ENCODE measurements at regions not wholly inside any gene's neighbourhood (a gene's known extent, or its start where the extent isn't known, plus 50 kb on each side); places are given as distances from the start of the nearest gene placed in this dataset.

GRCh38 chr14:65290830-65291229 is 121.7 kb upstream of the FUT8 start:
- TF ChIP-seq, protein P1, sequence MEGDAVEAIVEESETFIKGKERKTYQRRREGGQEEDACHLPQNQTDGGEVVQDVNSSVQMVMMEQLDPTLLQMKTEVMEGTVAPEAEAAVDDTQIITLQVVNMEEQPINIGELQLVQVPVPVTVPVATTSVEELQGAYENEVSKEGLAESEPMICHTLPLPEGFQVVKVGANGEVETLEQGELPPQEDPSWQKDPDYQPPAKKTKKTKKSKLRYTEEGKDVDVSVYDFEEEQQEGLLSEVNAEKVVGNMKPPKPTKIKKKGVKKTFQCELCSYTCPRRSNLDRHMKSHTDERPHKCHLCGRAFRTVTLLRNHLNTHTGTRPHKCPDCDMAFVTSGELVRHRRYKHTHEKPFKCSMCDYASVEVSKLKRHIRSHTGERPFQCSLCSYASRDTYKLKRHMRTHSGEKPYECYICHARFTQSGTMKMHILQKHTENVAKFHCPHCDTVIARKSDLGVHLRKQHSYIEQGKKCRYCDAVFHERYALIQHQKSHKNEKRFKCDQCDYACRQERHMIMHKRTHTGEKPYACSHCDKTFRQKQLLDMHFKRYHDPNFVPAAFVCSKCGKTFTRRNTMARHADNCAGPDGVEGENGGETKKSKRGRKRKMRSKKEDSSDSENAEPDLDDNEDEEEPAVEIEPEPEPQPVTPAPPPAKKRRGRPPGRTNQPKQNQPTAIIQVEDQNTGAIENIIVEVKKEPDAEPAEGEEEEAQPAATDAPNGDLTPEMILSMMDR (conservative IDR thresholded peaks at IDR 0.05; ENCODE audit: low read depth in 2 of 2): no peak
- TF ChIP-seq POLR2AphosphoS5 (IDR thresholded peaks at IDR 0.05; ENCODE audit: low read depth) (no peak), EZH2phosphoT487 (IDR thresholded peaks at IDR 0.05; ENCODE audit: unreplicated experiment) (no peak)
- TF ChIP-seq, protein P2, sequence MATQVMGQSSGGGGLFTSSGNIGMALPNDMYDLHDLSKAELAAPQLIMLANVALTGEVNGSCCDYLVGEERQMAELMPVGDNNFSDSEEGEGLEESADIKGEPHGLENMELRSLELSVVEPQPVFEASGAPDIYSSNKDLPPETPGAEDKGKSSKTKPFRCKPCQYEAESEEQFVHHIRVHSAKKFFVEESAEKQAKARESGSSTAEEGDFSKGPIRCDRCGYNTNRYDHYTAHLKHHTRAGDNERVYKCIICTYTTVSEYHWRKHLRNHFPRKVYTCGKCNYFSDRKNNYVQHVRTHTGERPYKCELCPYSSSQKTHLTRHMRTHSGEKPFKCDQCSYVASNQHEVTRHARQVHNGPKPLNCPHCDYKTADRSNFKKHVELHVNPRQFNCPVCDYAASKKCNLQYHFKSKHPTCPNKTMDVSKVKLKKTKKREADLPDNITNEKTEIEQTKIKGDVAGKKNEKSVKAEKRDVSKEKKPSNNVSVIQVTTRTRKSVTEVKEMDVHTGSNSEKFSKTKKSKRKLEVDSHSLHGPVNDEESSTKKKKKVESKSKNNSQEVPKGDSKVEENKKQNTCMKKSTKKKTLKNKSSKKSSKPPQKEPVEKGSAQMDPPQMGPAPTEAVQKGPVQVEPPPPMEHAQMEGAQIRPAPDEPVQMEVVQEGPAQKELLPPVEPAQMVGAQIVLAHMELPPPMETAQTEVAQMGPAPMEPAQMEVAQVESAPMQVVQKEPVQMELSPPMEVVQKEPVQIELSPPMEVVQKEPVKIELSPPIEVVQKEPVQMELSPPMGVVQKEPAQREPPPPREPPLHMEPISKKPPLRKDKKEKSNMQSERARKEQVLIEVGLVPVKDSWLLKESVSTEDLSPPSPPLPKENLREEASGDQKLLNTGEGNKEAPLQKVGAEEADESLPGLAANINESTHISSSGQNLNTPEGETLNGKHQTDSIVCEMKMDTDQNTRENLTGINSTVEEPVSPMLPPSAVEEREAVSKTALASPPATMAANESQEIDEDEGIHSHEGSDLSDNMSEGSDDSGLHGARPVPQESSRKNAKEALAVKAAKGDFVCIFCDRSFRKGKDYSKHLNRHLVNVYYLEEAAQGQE (IDR thresholded peaks at IDR 0.05; ENCODE audit: unreplicated experiment): no peak

All from GM23338 (cell line).